Vagina (tissue), 2 donors: ENCODE measurements at regions not wholly inside any gene's neighbourhood (a gene's known extent, or its start where the extent isn't known, plus 50 kb on each side); places are given as distances from the start of the nearest gene placed in this dataset.

Experiments used
- CTCF ChIP-seq, 3 experiments: fragments of 450-650 bp in 2 of 3; fragments of 200-600 bp in 1 of 3; sonication (generic) in 1 of 3; IDR thresholded peaks; one replicate each; pipeline ENCODE4 v1.5.1; 2017 to 2019; ENCODE audit warnings: antibody characterized with exemption in 3 of 3, mild to moderate bottlenecking in 2 of 3, moderate library complexity in 2 of 3
- POLR2AphosphoS5 ChIP-seq, 2 donors: sonication (generic); formaldehyde crosslinking; IDR thresholded peaks; one replicate each; pipeline ENCODE4 v1.9.0; 2017; ENCODE audit warnings: antibody characterized with exemption in 2 of 2, mild to moderate bottlenecking in 2 of 2, low read depth in 1 of 2; ENCODE audit not compliant: insufficient read depth in 1 of 2

DNA sequence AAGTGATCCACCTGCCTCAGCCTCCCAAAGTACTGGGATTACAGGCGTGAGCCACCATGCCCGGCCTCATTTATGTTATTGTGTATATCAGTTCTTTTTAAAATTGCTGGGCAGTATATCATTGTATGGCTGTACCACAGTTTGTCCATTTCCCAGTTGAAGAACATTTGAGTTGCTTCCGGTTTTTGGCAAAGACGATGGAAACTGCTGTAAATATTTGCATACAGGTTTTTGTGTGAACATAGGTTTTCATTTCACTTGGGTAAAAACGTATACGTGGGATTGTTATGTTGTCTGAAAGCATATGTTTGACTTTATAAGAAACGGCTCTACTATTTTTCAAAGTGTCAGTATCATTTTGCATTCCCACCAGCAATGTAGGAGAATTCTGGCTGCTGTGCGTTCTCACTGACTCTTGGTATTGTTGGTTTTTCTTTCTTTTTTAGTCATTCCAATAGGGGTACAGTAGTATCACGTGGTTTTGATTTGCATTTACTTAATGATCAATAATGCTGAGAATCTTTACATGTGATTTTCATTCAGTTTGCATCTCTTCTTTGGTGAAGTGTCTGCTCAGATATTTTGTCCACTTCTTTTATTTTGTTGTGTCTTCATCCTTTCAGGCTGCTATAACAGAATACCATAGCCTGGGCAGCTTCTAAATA, 63.2 kb upstream of the GOT2 start:
- no peak for TF ChIP-seq CTCF (IDR thresholded peaks at IDR 0.05)
- no peak for TF ChIP-seq POLR2AphosphoS5 (IDR thresholded peaks at IDR 0.05; ENCODE audit: insufficient read depth in 1 of 2, low read depth in 1 of 2)
